ENCODE measurements at regions not wholly inside any gene's neighbourhood (a gene's known extent, or its start where the extent isn't known, plus 50 kb on each side); places are given as distances from the start of the nearest gene placed in this dataset.

GRCh38 chr18:29169599-29169998 is 992.7 kb upstream of the CDH2 start:
- no peak for DNase-seq (ENCODE audit: low read depth, low spot score)

GRCh38 chr18:29164993-29165599 is 988.2 kb upstream of the CDH2 start:
- no peak for DNase-seq (ENCODE audit: low read depth, low spot score)

GRCh38 chr18:29164020-29164706 is 987.2 kb upstream of the CDH2 start:
- DNase-seq (ENCODE audit: low read depth, low spot score), result no peak

- no peak for DNase-seq (ENCODE audit: low read depth, low spot score)
These were observed 986.7 kb upstream of the CDH2 start for GRCh38 chr18:29163596-29163995.

GRCh38 chr18:29161429-29161828 is 984.5 kb upstream of the CDH2 start:
- no peak for DNase-seq (ENCODE audit: low read depth, low spot score)

- DNase-seq (ENCODE audit: low read depth, low spot score), result no peak
These were observed 983.2 kb upstream of the CDH2 start for GRCh38 chr18:29160170-29160569.

- no peak for DNase-seq (ENCODE audit: low read depth, low spot score)
These were observed 981.0 kb upstream of the CDH2 start for GRCh38 chr18:29157905-29158304.

- no peak for DNase-seq (ENCODE audit: low read depth, low spot score)
These were observed 980.3 kb upstream of the CDH2 start for GRCh38 chr18:29157057-29157780.

GRCh38 chr18:29156531-29156930 is 979.6 kb upstream of the CDH2 start:
- no peak for DNase-seq (ENCODE audit: low read depth, low spot score)

- no peak for DNase-seq (ENCODE audit: low read depth, low spot score)
These were observed 978.1 kb upstream of the CDH2 start for GRCh38 chr18:29154758-29155725.

GRCh38 chr18:29154196-29154757 is 977.3 kb upstream of the CDH2 start:
- no peak for DNase-seq (ENCODE audit: low read depth, low spot score)

GRCh38 chr18:29153091-29153490 is 976.2 kb upstream of the CDH2 start:
- DNase-seq (ENCODE audit: low read depth, low spot score), result no peak

GRCh38 chr18:29147944-29148343 is 971.0 kb upstream of the CDH2 start:
- DNase-seq (ENCODE audit: low read depth, low spot score), result peak; percentile 3

GRCh38 chr18:29146068-29146467 is 969.1 kb upstream of the CDH2 start:
- DNase-seq (ENCODE audit: low read depth, low spot score), result no peak

- no peak for DNase-seq (ENCODE audit: low read depth, low spot score)
These were observed 963.7 kb upstream of the CDH2 start for GRCh38 chr18:29140590-29140989.

GRCh38 chr18:29137773-29138495 is 961.0 kb upstream of the CDH2 start:
- no peak for DNase-seq (ENCODE audit: low read depth, low spot score)

- no peak for DNase-seq (ENCODE audit: low read depth, low spot score)
These were observed 947.0 kb upstream of the CDH2 start for GRCh38 chr18:29123706-29124530.

- no peak for DNase-seq (ENCODE audit: low read depth, low spot score)
These were observed 927.7 kb upstream of the CDH2 start for GRCh38 chr18:29104671-29105070.

- no peak for DNase-seq (ENCODE audit: low read depth, low spot score)
These were observed 927.3 kb upstream of the CDH2 start for GRCh38 chr18:29104227-29104626.
